ENCODE measurements at regions not wholly inside any gene's neighbourhood (a gene's known extent, or its start where the extent isn't known, plus 50 kb on each side); places are given as distances from the start of the nearest gene placed in this dataset.

DNA sequence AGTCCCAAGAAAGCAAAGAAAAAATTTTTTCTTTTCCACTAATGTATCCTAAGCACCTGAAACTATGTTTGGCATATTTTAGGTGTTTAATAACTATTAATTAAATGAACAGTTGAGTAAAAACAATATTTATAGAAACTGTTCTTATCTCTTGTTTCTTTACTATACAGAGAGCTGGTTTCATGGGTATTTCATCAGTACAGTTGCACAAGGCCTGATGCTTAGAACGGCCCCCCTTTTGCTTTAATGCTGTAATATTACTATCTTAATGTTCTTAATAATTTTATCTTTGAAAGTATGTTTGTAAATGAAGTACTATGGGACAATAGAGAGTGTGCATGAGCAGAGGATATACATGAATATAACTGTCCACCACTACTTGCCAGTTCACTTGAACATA is 479.1 kb upstream of the SLIT2 start:
- intact Hi-C loops (cut with micrococcal nuclease; ENCODE audit: unreplicated experiment): no loop called here
- Mint-ChIP-seq H3K4me1 (ENCODE audit: low read depth, unreplicated experiment) (no peaks in the 10 kb centered on the region), H3K27ac (ENCODE audit: unreplicated experiment) (no peak overlapping the region), H3K4me3 (ENCODE audit: unreplicated experiment) (no peak overlapping the region), H3K36me3 (ENCODE audit: insufficient read depth, unreplicated experiment) (no peaks in the 10 kb centered on the region), H3K9me3 (ENCODE audit: unreplicated experiment) (peaks cover 10% of the 10 kb centered on the region), H3K27me3 (ENCODE audit: insufficient read depth, unreplicated experiment) (no peaks in the 10 kb centered on the region)
- ChIA-PET CTCF (no interaction called here), POLR2A (no interaction called here)
- no peak for DNase-seq
- H3K27me3 ChIP-seq (replicated peaks; ENCODE audit: control insufficient read depth, insufficient read depth, low read length): no peaks in the 10 kb centered on the region
- TF ChIP-seq, protein P1, sequence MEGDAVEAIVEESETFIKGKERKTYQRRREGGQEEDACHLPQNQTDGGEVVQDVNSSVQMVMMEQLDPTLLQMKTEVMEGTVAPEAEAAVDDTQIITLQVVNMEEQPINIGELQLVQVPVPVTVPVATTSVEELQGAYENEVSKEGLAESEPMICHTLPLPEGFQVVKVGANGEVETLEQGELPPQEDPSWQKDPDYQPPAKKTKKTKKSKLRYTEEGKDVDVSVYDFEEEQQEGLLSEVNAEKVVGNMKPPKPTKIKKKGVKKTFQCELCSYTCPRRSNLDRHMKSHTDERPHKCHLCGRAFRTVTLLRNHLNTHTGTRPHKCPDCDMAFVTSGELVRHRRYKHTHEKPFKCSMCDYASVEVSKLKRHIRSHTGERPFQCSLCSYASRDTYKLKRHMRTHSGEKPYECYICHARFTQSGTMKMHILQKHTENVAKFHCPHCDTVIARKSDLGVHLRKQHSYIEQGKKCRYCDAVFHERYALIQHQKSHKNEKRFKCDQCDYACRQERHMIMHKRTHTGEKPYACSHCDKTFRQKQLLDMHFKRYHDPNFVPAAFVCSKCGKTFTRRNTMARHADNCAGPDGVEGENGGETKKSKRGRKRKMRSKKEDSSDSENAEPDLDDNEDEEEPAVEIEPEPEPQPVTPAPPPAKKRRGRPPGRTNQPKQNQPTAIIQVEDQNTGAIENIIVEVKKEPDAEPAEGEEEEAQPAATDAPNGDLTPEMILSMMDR (IDR thresholded peaks at IDR 0.05; ENCODE audit: insufficient read depth in 1 of 2, low read depth in 1 of 2, low read length in 1 of 2, severe bottlenecking in 1 of 2, unreplicated experiment in 1 of 2): no peak
- H3K4me1 ChIP-seq: no peaks in the 10 kb centered on the region
- H3K36me3 ChIP-seq (ENCODE audit: control insufficient read depth, insufficient read depth, low read length): no peaks in the 10 kb centered on the region
- no peak overlapping the region for H3K4me3 ChIP-seq (ENCODE audit: low read depth, low read length)
- no TSS peak for BruUV-seq (replicated peaks)
- no peaks in the 10 kb centered on the region for H3K9me3 ChIP-seq

- H3K36me3 ChIP-seq (ENCODE audit: control insufficient read depth, insufficient read depth, low read length): no peaks in the 10 kb centered on the region
- intact Hi-C loops (cut with micrococcal nuclease; ENCODE audit: unreplicated experiment): no loop called here
- no peaks in the 10 kb centered on the region for H3K36me3 Mint-ChIP-seq (ENCODE audit: insufficient read depth, unreplicated experiment)
- H3K27me3 ChIP-seq (replicated peaks; ENCODE audit: control insufficient read depth, insufficient read depth, low read length): no peaks in the 10 kb centered on the region
- DNase-seq: no peak
- H3K27me3 Mint-ChIP-seq (ENCODE audit: insufficient read depth, unreplicated experiment): no peaks in the 10 kb centered on the region
- POLR2A ChIA-PET: no interaction called here
- BruUV-seq (replicated peaks): no TSS peak
- no peaks in the 10 kb centered on the region for H3K9me3 Mint-ChIP-seq (ENCODE audit: unreplicated experiment)
- CTCF ChIA-PET: no interaction called here
- no peak overlapping the region for H3K4me3 ChIP-seq (ENCODE audit: low read depth, low read length)
- no peaks in the 10 kb centered on the region for H3K4me1 Mint-ChIP-seq (ENCODE audit: low read depth, unreplicated experiment)
- H3K27ac Mint-ChIP-seq (ENCODE audit: unreplicated experiment): no peak overlapping the region
- H3K4me1 ChIP-seq: no peaks in the 10 kb centered on the region
- H3K4me3 Mint-ChIP-seq (ENCODE audit: unreplicated experiment): no peak overlapping the region
- H3K9me3 ChIP-seq: no peaks in the 10 kb centered on the region
- TF ChIP-seq, protein P1 (IDR thresholded peaks at IDR 0.05; ENCODE audit: insufficient read depth in 1 of 2, low read depth in 1 of 2, low read length in 1 of 2, severe bottlenecking in 1 of 2, unreplicated experiment in 1 of 2): no peak
Measured at GRCh38 chr4:19756661-19757060, 495.0 kb upstream of the SLIT2 start.

DNA sequence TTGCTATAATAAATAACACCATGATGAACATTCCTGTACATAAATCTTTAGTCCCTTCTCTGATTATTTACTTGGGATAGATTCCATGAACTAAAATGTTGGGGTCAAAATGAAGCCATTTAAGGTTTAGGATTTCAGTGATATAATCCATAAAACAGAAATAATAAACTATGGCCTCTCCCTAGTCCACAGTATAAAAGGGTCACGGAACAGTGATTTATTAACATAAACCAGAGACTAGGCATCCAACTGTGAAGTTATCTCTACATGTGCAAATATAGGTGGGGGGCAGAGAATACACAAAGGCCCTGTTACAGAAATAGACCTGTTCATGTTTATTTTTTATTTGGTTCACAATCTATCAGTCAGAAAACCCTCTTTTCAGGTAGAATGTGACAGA is 499.1 kb upstream of the SLIT2 start:
- Mint-ChIP-seq H3K4me3 (ENCODE audit: unreplicated experiment) (no peak overlapping the region), H3K9me3 (ENCODE audit: unreplicated experiment) (no peaks in the 10 kb centered on the region), H3K4me1 (ENCODE audit: low read depth, unreplicated experiment) (no peaks in the 10 kb centered on the region), H3K27ac (ENCODE audit: unreplicated experiment) (no peak overlapping the region), H3K27me3 (ENCODE audit: insufficient read depth, unreplicated experiment) (no peaks in the 10 kb centered on the region), H3K36me3 (ENCODE audit: insufficient read depth, unreplicated experiment) (no peaks in the 10 kb centered on the region)
- ChIA-PET POLR2A (no interaction called here), CTCF (no interaction called here)
- H3K4me1 ChIP-seq: no peaks in the 10 kb centered on the region
- H3K4me3 ChIP-seq (ENCODE audit: low read depth, low read length): no peak overlapping the region
- no TSS peak for BruUV-seq (replicated peaks)
- H3K36me3 ChIP-seq (ENCODE audit: control insufficient read depth, insufficient read depth, low read length): no peaks in the 10 kb centered on the region
- no peak for DNase-seq
- H3K27me3 ChIP-seq (replicated peaks; ENCODE audit: control insufficient read depth, insufficient read depth, low read length): no peaks in the 10 kb centered on the region
- no peaks in the 10 kb centered on the region for H3K9me3 ChIP-seq
- intact Hi-C loops (cut with micrococcal nuclease; ENCODE audit: unreplicated experiment): no loop called here
- TF ChIP-seq, protein P1 (IDR thresholded peaks at IDR 0.05; ENCODE audit: insufficient read depth in 1 of 2, low read depth in 1 of 2, low read length in 1 of 2, severe bottlenecking in 1 of 2, unreplicated experiment in 1 of 2): no peak

Data from Caco-2 (cell line).